ENCODE measurements at regions not wholly inside any gene's neighbourhood (a gene's known extent, or its start where the extent isn't known, plus 50 kb on each side); places are given as distances from the start of the nearest gene placed in this dataset.

GRCh38 chr18:45324495-45325113, 290.7 kb upstream of the SLC14A2 start:
- intact Hi-C loops (cut with DNase I; ENCODE audit: low total_unique reads): no loop called here

DNA sequence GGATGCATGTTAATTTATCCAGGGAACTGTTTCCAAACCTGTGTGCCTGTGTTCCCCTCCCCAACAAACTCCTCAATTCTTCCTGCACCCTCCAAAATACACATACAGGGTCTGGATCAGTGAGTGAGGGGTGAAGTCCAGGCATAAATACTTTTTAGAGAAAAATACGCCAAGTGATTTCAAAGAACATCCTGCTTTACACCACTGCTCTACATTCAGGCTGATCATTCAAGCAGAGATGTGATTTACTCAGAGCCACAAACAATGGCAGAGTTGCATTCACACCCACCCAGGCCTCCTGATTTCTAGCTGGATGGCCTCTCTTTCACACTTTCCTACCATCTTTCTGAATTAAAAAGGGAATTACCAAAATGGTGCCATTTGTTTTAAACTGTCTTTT, 289.5 kb upstream of the SLC14A2 start:
- Histone ChIP-seq H3K27ac (no peak overlapping the region), H3K4me3 (no peak overlapping the region), H3K9me3 (no peaks in the 10 kb centered on the region), H3K36me3 (no peaks in the 10 kb centered on the region), H3K4me1 (peaks cover 0 to 14% (median 0%) of the 10 kb centered on the region in 4 donors), H3K27me3 (no peaks in the 10 kb centered on the region)
- WGBS, 5 donors: 83 to 96% (median 95%) methylated on average over 1 of the region's 1 CpG
- DNase-seq: no peak
- intact Hi-C loops (cut with DNase I; ENCODE audit: low total_unique reads): no loop called here
- TF ChIP-seq, protein P1, sequence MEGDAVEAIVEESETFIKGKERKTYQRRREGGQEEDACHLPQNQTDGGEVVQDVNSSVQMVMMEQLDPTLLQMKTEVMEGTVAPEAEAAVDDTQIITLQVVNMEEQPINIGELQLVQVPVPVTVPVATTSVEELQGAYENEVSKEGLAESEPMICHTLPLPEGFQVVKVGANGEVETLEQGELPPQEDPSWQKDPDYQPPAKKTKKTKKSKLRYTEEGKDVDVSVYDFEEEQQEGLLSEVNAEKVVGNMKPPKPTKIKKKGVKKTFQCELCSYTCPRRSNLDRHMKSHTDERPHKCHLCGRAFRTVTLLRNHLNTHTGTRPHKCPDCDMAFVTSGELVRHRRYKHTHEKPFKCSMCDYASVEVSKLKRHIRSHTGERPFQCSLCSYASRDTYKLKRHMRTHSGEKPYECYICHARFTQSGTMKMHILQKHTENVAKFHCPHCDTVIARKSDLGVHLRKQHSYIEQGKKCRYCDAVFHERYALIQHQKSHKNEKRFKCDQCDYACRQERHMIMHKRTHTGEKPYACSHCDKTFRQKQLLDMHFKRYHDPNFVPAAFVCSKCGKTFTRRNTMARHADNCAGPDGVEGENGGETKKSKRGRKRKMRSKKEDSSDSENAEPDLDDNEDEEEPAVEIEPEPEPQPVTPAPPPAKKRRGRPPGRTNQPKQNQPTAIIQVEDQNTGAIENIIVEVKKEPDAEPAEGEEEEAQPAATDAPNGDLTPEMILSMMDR (IDR thresholded peaks at IDR 0.05): no peak
- no peak for TF ChIP-seq EP300 (IDR thresholded peaks at IDR 0.05)
- TF ChIP-seq POLR2A (IDR thresholded peaks at IDR 0.05): no peak
- TF ChIP-seq POLR2AphosphoS5 (IDR thresholded peaks at IDR 0.05): no peak

More at GRCh38 chr18:45324495-45325113, 290.7 kb upstream of the SLC14A2 start:
- TF ChIP-seq, protein P1 (IDR thresholded peaks at IDR 0.05): no peak
- no peak for TF ChIP-seq POLR2A (IDR thresholded peaks at IDR 0.05)
- TF ChIP-seq POLR2AphosphoS5 (IDR thresholded peaks at IDR 0.05): peak in 2 of 3 donors; percentile 38 to 57
- H3K4me3 ChIP-seq: no peak overlapping the region
- no peaks in the 10 kb centered on the region for H3K9me3 ChIP-seq
- peaks cover 0 to 14% (median 0%) of the 10 kb centered on the region in 4 donors for H3K4me1 ChIP-seq
- 27 to 46% (median 32%) methylated on average over 10 of the region's 10 CpGs for WGBS, 5 donors
- H3K27me3 ChIP-seq: no peaks in the 10 kb centered on the region
- H3K36me3 ChIP-seq: no peaks in the 10 kb centered on the region
- peak in 1 of 2 donors; percentile 53 for DNase-seq
- peak overlapping the region in 2 of 5 donors; percentile 15 to 22 for H3K27ac ChIP-seq

DNA sequence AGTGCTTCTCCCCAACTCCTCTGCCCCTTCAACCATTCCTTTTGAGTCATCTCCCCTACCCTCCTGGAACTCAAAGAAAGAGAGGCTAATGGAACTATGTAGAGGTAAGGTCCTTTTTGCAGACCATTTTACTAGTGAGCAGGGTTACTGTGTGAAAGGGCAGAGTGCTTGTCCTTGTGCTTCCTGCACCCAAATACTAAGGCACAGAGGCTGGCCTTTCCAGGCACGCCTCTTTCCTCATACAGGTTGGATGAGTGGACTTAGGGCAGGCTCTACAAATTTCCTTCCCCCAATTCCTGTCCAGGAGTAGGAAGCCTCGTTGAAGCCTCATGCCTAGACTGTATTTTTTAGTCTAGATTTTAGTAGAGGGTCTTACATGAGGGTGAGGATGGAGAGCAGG, 288.8 kb upstream of the SLC14A2 start:
- intact Hi-C loops (cut with DNase I; ENCODE audit: low total_unique reads): no loop called here
- TF ChIP-seq EP300 (IDR thresholded peaks at IDR 0.05) (no peak), POLR2A (IDR thresholded peaks at IDR 0.05) (no peak), POLR2AphosphoS5 (IDR thresholded peaks at IDR 0.05) (no peak)
- TF ChIP-seq, protein P1 (IDR thresholded peaks at IDR 0.05): no peak
- 63 to 84% (median 78%) methylated on average over 2 of the region's 2 CpGs for WGBS, 5 donors

DNA sequence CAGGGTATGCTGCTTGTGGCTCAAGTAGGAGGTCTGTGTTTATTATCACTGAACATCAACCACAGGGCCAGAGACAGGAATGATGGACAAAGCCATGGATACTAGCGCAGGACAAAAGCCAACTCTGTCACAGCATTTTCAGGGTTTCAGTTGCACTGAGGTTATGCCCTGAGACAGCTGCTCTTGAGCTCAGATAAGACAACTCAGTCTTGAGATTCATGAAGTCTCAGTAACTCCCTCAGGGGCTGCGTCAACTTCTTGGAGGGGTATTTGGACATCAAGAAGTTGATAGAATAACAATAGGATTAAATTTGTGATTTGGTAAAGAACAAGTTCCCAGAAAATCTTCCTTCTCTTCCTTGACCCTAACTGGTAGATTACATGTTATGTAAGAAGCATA, 287.0 kb upstream of the SLC14A2 start:
- H3K27me3 ChIP-seq: no peaks in the 10 kb centered on the region
- H3K9me3 ChIP-seq: no peaks in the 10 kb centered on the region
- H3K4me3 ChIP-seq: no peak overlapping the region
- H3K4me1 ChIP-seq: peaks cover 0 to 14% (median 0%) of the 10 kb centered on the region in 4 donors
- no peaks in the 10 kb centered on the region for H3K36me3 ChIP-seq
- no peak for DNase-seq
- WGBS, 5 donors: 78 to 90% (median 85%) methylated on average over 2 of the region's 2 CpGs
- TF ChIP-seq, protein P1 (IDR thresholded peaks at IDR 0.05): no peak
- TF ChIP-seq POLR2AphosphoS5 (IDR thresholded peaks at IDR 0.05) (no peak), POLR2A (IDR thresholded peaks at IDR 0.05) (no peak), EP300 (IDR thresholded peaks at IDR 0.05) (no peak)
- intact Hi-C loops (cut with DNase I; ENCODE audit: low total_unique reads): no loop called here
- H3K27ac ChIP-seq: no peak overlapping the region

More for the DNA sequence above, 288.8 kb upstream of the SLC14A2 start:
- Histone ChIP-seq H3K36me3 (no peaks in the 10 kb centered on the region), H3K27me3 (no peaks in the 10 kb centered on the region), H3K9me3 (no peaks in the 10 kb centered on the region), H3K4me1 (peaks cover 0 to 14% (median 0%) of the 10 kb centered on the region in 4 donors), H3K4me3 (no peak overlapping the region), H3K27ac (no peak overlapping the region)
- no peak for DNase-seq

Data from stomach (tissue), 8 donors.